Kidney capillary endothelial cell (primary cell): ENCODE measurements at regions not wholly inside any gene's neighbourhood (a gene's known extent, or its start where the extent isn't known, plus 50 kb on each side); places are given as distances from the start of the nearest gene placed in this dataset.

Experiments
- DNase-seq: peaks from one replicate; pipeline ENCODE4 v3.0.0-alpha.2; 2018; ENCODE audit warnings: low spot score

DNA sequence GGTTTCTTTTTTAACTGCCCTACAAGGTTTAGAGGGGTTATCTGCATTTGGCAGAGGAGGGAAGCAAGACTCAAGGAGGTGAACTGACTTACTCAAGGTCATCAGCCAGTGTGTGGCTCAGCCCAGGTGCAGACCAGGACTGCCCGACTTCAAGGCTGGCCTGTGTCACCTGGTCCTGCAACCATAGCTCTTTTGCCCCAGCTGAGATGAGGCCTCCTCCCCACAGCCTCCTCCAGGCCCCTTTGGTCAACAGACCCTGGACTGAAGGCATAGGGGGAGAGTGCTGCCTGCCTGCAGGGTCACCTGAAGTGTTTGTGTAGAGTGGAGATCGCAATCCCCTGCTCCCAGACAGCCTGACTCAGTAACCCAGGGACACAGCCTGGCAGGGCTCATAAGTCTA lies 168.5 kb upstream of the GLI2 start:
- DNase-seq = no peak

DNA sequence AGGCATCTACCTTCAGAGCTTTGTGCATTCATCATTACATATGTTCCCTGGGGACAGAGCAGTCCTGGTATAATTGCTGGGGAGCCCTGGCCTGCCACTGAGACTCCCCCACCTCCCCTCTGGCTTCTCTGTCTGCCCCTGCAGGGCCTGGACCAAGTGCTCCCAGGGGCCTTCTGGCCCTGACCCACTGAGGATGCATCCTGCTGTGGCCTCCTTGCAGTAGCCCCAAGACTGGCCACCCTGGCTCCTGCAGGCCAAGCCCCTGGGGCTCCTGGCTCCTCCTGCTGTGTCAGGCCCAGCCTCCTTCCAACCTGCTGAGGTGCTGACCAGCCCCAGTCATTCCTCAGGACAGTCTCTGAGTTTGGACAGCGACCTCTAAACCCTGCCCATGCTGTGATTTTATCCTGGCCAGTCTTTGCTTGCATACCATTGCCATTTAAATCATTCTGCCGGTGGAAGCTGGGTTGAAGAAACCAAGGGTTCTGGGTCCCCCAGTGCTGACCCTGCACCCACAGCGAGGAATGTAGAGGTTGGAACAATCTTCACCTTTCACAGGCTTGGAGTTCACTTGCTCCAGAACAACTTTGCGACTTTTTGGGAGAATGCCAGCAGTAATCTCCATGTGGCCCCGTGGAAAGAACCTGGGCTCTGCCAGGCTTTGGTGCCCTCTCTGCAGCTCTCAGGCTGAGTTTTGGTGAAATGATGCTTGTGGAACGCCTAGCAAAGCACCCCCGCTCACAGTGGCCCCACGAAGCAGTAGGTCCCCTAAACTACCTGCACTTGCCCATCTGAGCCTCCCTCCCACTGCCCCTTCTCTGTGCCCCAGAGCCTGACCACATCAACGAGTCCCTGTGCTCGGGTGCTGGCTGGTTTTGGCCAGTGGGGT lies 167.3 kb upstream of the GLI2 start:
- no peak for DNase-seq

DNA sequence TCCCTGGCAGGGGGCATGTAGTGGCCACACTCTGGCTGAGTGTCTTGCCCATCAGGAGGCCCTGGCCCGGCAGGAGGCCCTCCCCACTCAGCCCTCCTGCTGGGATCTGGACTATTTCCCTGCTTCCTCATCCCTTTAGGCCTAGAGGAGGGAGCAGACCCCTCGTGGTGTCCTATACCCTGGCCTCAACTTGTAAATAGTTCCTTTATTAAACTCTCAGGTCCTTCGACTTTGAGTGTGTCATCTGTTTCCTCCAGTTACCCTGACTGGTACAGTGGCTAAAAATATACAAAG lies 166.7 kb upstream of the GLI2 start:
- DNase-seq = no peak

DNA sequence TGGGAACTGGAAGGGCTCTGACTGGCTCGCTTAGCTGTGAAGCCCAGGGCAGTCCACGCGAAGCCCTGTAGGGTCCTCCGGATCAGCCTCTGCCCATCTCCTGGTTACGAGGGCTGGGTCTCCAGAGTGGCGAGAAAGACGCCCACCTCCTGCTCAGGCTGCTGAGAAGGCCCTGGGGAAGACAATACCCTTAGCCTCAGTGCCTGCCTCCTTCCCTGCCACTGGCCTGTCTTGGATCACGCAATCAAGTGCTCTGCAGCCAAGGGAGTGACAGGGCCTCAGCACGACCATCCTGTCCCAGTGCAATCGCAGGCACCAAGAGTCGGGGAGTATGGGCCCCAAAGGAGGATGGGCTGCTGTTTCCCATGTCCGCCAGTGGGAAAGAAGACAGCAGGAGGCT lies 165.7 kb upstream of the GLI2 start:
- no peak for DNase-seq

DNA sequence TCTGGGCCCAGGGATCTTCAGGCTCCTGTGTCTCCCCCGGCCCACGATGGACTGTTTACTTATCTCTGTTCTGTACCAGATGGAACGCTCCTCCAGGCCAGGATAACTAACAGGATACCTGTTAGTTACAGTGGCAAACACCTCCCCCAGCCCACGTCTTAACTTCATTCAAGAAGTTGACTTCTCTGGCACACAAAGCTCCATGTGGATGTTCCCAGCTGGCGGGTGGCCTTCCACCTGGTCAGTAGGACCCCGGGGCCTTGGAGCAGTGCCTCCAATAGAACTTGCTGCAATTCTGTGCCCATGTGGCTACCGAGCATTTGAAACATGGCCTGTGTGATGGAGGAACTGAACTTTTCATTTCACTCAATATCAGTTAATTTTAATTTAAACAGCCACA lies 165.1 kb upstream of the GLI2 start:
- no peak for DNase-seq

DNA sequence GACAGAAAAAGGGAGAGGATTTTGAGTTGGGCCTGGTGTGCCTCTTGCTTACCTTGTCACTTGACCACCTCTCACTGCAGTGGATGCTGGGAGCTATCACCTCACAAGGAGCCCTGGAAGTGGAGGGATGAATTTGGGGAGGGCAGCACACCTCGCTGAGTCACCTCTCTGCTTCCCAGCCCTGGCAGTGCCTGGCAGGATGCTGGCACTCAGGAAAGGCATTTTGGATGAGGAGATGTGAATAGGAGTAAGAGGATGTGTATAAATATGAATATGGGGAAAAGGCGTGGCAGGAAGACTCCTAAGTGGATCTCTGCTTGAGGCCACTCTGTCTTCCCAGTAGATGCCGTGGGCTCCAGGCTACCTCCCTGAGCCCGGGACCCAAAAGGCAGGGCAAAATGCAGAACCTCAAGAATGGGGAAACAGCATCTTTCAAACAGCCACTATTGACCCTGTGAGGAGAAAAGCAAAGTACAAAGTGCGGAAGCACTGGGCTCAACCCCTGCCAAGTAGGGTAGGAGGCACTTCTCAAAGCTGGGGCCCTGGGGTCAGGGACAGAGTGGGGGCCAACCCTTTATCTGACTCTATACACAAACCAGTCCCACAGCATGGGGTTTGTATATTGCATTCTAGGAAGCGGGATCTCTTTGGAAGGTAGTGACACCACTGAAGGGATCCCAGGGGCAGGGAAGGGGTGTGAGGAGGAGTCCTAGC lies 164.5 kb upstream of the GLI2 start:
- no peak for DNase-seq

DNA sequence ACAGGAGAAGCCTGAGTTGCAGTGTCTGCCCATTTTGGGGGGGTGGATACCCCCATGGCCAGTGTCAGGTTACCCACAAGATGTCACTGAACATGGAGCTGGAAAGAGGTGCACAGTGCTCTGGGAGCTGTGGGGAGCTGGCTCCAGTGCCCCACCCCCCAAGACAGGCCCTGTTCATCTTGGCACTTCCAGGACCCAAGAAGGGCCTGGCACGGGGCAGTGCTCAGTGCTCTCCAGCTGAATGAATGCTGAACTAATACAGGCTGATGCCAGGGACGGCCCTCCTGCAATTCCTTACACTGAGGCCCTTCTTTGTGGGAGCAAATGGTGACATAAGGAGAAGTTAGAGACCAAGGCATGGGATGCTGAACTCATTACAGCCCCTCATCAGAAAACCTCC lies 163.4 kb upstream of the GLI2 start:
- no peak for DNase-seq

DNA sequence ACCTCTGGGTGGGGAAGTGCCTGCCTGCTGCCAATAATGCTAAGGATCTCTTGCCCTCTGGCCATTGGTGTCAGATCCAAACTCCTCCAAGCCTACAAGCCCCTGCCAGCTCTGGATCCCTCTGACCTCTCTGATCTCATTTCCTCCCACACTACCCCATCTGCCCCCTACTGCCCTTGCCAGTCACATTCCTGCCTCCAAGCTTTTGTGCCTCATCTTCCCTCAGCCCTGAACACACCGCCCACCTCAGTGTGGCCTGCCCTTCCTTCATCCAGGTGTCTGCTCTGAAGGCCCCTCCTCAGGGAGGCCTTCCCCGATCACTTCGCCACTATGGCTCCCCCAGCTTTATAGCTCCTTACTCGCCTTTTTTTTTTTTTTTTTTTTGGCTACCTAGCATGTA lies 161.0 kb upstream of the GLI2 start:
- no peak for DNase-seq

GRCh38 chr2:120575966-120576365 lies 159.7 kb upstream of the GLI2 start:
- DNase-seq = no peak

DNA sequence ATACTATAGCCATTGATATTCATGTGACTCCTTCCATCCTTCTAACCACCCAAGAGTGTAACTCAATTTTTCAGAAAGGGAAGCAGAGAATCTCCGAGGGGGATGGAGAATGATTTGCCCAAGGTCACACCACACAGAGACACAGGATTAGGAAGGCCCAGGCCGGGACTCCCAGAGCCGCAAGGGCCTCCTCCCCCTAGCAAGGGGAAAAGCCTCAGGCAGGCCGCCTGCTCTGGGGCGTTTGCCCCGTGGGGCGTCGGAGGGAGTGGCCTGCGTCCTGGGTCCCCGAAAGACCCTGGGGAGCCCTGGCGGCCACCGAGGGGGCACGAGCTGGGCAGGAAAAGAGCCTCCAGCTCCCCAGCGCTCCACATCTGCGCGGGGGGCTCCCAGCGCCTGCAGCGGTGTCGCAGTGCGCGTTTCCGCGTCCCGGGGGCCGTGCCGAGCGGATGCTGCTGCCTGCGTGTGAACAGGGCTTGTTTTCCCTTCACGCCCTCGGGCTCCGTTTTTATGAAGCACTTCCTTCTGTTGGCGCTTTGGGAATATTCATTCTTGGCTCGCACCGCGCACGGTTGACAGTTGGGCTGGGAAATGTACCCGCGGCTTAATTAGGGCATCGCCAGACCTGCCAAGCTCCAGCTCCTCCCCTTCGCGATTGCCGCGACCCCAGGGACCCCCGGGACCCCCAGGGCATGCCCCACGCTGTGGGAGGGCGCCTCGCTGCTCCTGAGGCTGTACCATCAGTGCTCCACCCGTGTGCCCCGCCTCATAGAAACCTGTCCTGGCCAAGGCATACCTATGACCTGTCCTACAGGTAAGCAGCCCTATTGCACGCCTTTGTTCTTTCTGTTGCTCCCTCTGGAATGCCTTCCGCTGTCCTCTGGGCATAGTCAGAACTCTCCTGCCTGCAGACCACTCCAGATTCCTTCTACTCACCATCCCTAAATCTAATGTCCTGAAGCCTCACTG lies 158.9 kb upstream of the GLI2 start:
- peak; percentile 36 for DNase-seq

DNA sequence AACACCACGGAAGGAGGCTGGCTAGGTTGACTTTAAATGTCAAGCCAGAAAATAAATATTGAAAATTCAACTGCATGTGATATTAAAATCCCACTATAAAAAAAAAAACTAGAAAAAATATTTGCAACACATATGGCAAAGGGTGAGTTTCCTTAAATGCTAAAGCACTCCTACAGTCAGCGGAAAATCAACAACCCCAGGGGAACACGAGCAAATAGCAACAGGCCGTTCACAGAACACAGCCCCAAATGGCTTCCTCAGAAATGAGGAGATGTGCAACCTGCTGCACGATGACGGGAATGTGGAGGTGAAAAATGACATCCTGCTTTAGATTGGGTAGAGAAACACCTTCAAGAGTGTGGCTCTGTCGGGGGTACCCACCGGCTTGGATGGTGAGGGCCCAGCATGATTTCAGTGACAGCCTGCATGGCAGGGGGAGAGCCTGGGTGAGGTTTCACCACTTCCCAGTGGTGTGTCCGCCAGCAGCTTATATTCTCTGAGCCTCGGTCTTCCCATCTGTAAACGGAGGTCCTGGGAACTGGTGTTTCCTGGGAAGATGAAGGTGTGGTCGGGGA lies 157.9 kb upstream of the GLI2 start:
- no peak for DNase-seq

GRCh38 chr2:120578576-120579352 lies 156.9 kb upstream of the GLI2 start:
- DNase-seq = no peak

DNA sequence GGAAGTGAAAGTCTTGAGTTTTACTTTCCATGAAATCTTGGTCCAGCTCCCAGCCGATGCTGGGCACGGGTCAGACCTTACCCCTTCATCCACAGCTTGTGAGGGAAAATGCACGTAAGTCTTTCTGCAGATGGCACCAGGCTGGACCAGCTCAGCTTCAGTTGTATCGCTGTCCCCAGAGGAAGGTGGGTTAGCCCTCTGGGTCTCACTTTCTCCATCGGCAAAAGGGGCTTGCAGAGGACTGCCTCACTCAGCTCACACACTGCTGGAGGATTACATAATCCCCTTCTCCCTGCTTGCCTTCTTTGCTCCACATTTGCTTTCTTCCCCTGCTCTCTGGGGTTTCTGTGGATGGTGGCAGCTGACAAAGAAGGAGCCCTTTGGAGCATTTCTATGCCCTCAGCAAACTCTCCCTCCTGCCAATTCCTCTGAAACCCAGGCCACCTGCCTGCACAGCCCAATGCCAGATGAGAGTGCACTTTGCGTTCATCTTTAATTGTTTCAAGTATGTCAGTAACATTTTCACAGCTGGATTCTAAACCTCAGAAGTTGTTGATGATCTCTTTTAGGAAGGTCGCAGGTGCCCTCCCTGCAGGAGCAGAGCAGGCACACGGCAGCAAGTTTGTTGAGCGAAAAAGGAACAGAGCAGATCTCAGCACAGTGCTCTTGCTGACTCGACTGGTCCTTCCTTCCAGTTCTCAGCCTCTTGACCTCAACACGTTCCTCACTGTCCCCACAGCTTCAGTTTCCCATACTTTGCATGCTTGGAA lies 155.6 kb upstream of the GLI2 start:
- DNase-seq = no peak

GRCh38 chr2:120580709-120581108 lies 155.0 kb upstream of the GLI2 start:
- DNase-seq = no peak

GRCh38 chr2:120583121-120583520 lies 152.5 kb upstream of the GLI2 start:
- DNase-seq = no peak

GRCh38 chr2:120583851-120584570 lies 151.7 kb upstream of the GLI2 start:
- DNase-seq = no peak

DNA sequence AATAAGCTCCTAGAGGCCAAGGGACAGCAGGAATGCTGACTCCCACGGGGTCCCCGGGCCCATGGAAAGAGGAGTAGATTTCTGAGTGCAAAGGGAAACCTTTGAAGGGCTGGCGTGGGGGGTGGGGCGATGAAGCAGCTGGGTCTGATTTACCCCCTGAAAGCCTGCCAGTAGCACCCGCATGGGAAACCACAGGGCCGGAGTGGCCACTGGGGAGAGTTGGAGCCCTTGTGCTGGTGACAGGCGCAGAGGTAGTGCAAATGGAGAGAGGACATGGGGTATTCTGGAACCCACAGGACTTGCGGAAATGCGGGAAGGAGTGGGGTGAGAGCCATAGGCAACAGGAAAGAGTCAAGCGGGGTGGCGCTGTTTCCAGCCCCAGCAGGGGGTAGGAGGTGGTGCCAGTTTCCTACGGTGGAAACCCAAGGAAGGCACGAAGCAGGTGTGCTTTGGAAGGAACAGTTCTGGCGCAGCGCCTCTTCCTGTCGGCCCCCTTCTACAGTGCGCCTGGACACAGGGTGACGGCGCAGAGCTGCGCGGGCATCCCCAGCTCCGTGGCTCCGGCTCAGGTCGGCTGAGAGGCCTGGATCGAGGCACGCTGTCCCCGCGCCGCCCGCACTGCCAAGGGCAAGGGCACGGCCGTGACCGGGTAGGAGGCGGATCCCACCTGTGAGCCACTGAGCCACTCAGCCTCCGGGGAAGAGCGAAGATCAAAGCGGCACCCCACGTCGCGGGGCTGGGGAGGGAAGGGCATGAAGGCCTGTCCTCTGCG lies 149.0 kb upstream of the GLI2 start:
- DNase-seq = no peak

- no peak for DNase-seq
These were observed 148.2 kb upstream of the GLI2 start for GRCh38 chr2:120587279-120587996.

DNA sequence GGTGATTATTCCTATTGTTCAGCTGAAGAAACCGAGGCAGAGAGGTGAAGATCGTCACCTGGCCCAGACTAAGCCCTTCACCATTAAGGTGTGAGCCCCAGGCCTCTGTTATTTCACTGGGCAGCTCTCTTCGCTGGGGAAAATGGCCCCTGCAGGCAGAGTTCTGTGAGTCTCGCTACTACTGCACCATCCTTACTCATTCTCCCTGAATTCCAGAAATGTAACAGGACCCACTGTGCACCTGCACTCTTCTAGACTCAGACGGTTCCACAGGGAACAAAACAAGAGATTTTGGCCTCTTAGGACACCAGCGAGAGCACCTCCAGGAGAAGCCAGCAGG lies 147.7 kb upstream of the GLI2 start:
- DNase-seq = no peak
